PC-9 (cell line): ENCODE measurements at regions not wholly inside any gene's neighbourhood (a gene's known extent, or its start where the extent isn't known, plus 50 kb on each side); places are given as distances from the start of the nearest gene placed in this dataset.

Experiments
- BruUV-seq: library from RNA; stranded (reverse); fragments of 400-500 nt; replicated peaks from 2 replicates; lab custom pipeline; 2021; lab: Mats Ljungman, UMichigan
- CTCF ChIA-PET: fragments of 300-600 bp; sonication (Branson Sonifier 250); formaldehyde crosslinking; loops from one replicate; lab custom pipeline; 2022; ENCODE audit warnings: antibody characterized with exemption; lab: Charles Lee
- POLR2A ChIA-PET: fragments of 300-600 bp; sonication (Branson Sonifier 250); formaldehyde crosslinking; loops from one replicate; lab custom pipeline; 2022; ENCODE audit warnings: antibody characterized with exemption; ENCODE audit not compliant: unreplicated experiment; lab: Charles Lee
- DNase-seq, 2 experiments: peaks; one replicate each; pipeline versions ENCODE4 v3.0.0 to v3.0.0-alpha.2; 2015 to 2022; ENCODE audit warnings: mixed read lengths in 1 of 2
- H2AFZ ChIP-seq: fragments of 200-600 bp; sonication (generic); 2 replicates; pipeline ENCODE4 v1.8.1; 2017; ENCODE audit warnings: antibody characterized with exemption
- H3F3A ChIP-seq: fragments of 200-600 bp; sonication (generic); 2 replicates; pipeline ENCODE4 v1.8.1; 2017; ENCODE audit warnings: antibody characterized with exemption, mild to moderate bottlenecking, low read depth; ENCODE audit not compliant: insufficient read depth
- H3K27ac ChIP-seq: fragments of 200-600 bp; sonication (generic); 2 replicates; pipeline ENCODE4 v1.6.1; 2016; ENCODE audit warnings: mixed run types
- H3K27me3 ChIP-seq: fragments of 200-600 bp; sonication (generic); 2 replicates; pipeline ENCODE4 v1.6.1; 2016; ENCODE audit warnings: low read depth, mixed run types; ENCODE audit not compliant: insufficient read depth
- H3K36me3 ChIP-seq: fragments of 200-600 bp; sonication (generic); 2 replicates; pipeline ENCODE4 v1.6.1; 2016; ENCODE audit warnings: low read depth, mixed run types
- H3K4me1 ChIP-seq: fragments of 200-600 bp; sonication (generic); replicated peaks from 2 replicates; pipeline ENCODE4 v1.6.1; 2016; ENCODE audit warnings: mixed run types; ENCODE audit not compliant: insufficient read depth
- H3K4me2 ChIP-seq: fragments of 200-600 bp; sonication (generic); 2 replicates; pipeline ENCODE4 v1.6.1; 2017; ENCODE audit warnings: mixed run types
- H3K4me3 ChIP-seq: fragments of 200-600 bp; sonication (generic); 2 replicates; pipeline ENCODE4 v1.6.1; 2016; ENCODE audit warnings: mixed run types
- H3K79me2 ChIP-seq: fragments of 200-600 bp; sonication (generic); 2 replicates; pipeline ENCODE4 v1.6.1; 2017; ENCODE audit warnings: low read depth, mixed run types
- H3K9me2 ChIP-seq: fragments of 200-600 bp; sonication (generic); 2 replicates; pipeline ENCODE4 v1.8.1; 2017; ENCODE audit warnings: mild to moderate bottlenecking; ENCODE audit not compliant: insufficient read depth
- H3K9me3 ChIP-seq: fragments of 200-600 bp; sonication (generic); 2 replicates; pipeline ENCODE4 v1.8.1; 2016; ENCODE audit warnings: low read depth; ENCODE audit not compliant: insufficient read depth
- H4K20me1 ChIP-seq: fragments of 200-600 bp; sonication (generic); 2 replicates; pipeline ENCODE4 v1.8.1; 2017; ENCODE audit not compliant: insufficient read depth
- EZH2 ChIP-seq: fragments of 200-600 bp; sonication (generic); IDR thresholded peaks from 2 replicates; pipeline ENCODE4 v1.8.0; 2017; ENCODE audit warnings: antibody characterized with exemption, low read depth
- intact Hi-C: fragments of 100-400 bp; cut with micrococcal nuclease; formaldehyde crosslinking; loops from one replicate; pipeline ENCODE4 v1.10.0; 2022; ENCODE audit not compliant: unreplicated experiment
- TF ChIP-seq, protein P1 (sequence below): fragments of 200-600 bp; sonication (generic); conservative IDR thresholded peaks from 2 replicates; pipeline ENCODE4 v1.6.1; 2017; ENCODE audit warnings: mixed run types, antibody characterized with exemption, mild to moderate bottlenecking, moderate library complexity

DNA sequence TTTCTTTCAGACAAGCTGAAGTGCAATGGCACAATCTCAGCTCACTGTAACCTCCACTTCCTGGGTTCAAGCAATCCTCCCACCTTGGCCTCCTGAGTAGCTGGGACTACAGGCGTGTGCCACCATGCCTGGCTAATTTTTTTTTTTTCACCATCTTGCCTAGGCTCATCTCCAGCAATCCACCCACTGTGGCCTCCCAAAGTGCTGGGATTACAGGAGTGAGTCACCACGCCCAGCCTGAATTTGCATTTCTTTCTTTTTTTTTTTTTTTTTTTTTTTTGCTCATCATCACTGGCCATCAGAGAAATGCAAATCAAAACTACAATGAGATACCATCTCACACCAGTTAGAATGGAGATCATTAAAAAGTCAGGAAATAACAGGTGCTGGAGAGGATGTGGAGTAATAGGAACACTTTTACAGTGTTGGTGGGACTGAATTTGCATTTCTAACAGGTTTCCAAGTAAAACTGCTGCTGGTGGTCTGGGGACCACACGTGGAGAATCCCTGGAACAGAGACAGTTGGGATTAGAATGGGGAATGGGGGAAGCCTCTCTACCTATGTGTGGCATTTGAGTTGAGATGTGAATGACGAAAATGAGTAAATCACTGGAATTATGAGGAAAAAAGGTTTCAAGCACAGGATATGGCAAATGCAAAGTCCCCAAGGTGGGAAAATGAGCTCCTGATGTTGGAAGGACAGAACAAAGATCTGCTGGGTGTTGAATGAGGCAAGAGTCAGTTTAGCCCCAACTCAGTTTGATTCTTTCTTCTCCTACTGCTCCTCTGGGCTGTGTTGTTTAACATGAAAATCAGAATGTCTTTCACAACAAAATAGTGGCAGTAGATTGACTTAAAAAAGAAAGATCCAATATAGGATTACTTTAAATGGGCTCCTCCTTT lies 88.8 kb upstream of the MAP4K4 start:
- TF ChIP-seq EZH2 = no peak
- TF ChIP-seq, protein P1, sequence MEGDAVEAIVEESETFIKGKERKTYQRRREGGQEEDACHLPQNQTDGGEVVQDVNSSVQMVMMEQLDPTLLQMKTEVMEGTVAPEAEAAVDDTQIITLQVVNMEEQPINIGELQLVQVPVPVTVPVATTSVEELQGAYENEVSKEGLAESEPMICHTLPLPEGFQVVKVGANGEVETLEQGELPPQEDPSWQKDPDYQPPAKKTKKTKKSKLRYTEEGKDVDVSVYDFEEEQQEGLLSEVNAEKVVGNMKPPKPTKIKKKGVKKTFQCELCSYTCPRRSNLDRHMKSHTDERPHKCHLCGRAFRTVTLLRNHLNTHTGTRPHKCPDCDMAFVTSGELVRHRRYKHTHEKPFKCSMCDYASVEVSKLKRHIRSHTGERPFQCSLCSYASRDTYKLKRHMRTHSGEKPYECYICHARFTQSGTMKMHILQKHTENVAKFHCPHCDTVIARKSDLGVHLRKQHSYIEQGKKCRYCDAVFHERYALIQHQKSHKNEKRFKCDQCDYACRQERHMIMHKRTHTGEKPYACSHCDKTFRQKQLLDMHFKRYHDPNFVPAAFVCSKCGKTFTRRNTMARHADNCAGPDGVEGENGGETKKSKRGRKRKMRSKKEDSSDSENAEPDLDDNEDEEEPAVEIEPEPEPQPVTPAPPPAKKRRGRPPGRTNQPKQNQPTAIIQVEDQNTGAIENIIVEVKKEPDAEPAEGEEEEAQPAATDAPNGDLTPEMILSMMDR = no peak
- no peaks in the 10 kb centered on the region for H3K36me3 ChIP-seq
- POLR2A ChIA-PET = no interaction called here
- no peak overlapping the region for H3K4me3 ChIP-seq
- no peaks in the 10 kb centered on the region for H3K9me2 ChIP-seq
- no peak for DNase-seq
- no peak overlapping the region for H3K4me2 ChIP-seq
- H3K9me3 ChIP-seq = no peaks in the 10 kb centered on the region
- H3K27me3 ChIP-seq = no peaks in the 10 kb centered on the region
- intact Hi-C loops = no loop called here
- peaks cover 18% of the 10 kb centered on the region; the same call in 1 of the 2 replicates for H3F3A ChIP-seq
- H3K79me2 ChIP-seq = no peaks in the 10 kb centered on the region
- H4K20me1 ChIP-seq = no peaks in the 10 kb centered on the region
- no TSS peak for BruUV-seq
- H3K4me1 ChIP-seq = peaks cover 29% of the 10 kb centered on the region
- no peak overlapping the region for H3K27ac ChIP-seq
- CTCF ChIA-PET = no interaction called here
- H2AFZ ChIP-seq = no peak overlapping the region

DNA sequence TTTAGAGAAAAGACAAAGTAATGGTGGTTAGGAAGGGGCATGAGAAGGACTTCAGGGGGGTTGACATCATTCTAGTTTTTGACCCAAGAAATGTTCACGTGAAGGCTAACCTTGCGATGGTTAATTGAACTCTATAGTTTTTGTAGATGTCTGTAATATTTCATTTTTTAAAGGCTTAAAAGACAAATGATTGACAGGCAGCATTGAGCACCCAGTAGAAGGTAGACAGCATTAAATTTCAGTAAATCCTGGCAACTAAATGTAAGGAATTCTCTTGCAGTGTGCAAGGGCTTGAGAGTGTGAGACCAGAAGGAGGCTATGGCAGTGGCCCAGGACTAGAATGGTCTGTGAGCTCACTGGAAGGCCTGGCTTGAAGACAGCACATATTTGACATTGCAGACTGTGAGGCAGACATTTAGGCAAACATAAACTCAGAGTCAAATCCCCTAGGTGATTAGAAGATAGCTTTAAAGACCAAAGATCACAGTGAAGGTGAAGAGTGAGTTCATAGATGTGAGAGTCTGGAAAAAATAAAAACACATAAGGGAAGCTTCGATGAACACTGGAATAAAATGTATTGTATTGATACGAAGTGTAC lies 100.1 kb upstream of the MAP4K4 start:
- H3K4me3 ChIP-seq = no peak overlapping the region
- H3K9me3 ChIP-seq = no peaks in the 10 kb centered on the region
- BruUV-seq = no TSS peak
- H3K27me3 ChIP-seq = no peaks in the 10 kb centered on the region
- no peaks in the 10 kb centered on the region for H3K9me2 ChIP-seq
- H3K79me2 ChIP-seq = no peaks in the 10 kb centered on the region
- no peak overlapping the region for H3K27ac ChIP-seq
- intact Hi-C loops = no loop called here
- no peaks in the 10 kb centered on the region for H3F3A ChIP-seq
- CTCF ChIA-PET = no interaction called here
- no peak for DNase-seq
- no peak overlapping the region for H2AFZ ChIP-seq
- POLR2A ChIA-PET = interaction anchor here (0.5 kb wide), 1 partner anchor 25 kb away, joined by 24 read pairs; no protein-coding TSS in a partner anchor
- no peaks in the 10 kb centered on the region for H3K4me1 ChIP-seq
- H4K20me1 ChIP-seq = no peaks in the 10 kb centered on the region
- TF ChIP-seq, protein P1 = no peak
- no peak for TF ChIP-seq EZH2
- H3K4me2 ChIP-seq = no peak overlapping the region
- H3K36me3 ChIP-seq = no peaks in the 10 kb centered on the region

DNA sequence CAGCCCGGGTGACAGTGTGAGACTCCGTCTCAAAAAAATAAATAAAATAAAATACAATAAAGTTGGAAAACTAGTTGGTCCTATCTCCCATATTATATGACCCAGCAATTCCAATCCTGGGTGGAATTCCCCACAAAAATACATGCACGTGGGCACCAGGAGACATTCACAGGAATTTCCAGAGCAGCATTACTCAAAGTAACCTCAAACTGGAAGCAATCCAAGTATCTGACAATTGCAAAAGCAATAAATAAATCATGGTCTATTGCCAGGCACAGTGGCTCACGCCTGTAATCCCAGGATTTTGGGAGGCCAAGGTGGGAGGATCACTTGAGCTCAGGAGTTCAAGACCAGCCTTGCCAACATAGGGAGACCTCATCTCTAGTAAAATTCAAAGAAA lies 101.2 kb upstream of the MAP4K4 start:
- Histone ChIP-seq H3K4me3 (no peak overlapping the region), H2AFZ (no peak overlapping the region), H3K4me1 (no peaks in the 10 kb centered on the region), H3K4me2 (no peak overlapping the region), H3K27me3 (no peaks in the 10 kb centered on the region), H3K79me2 (no peaks in the 10 kb centered on the region), H3K9me3 (no peaks in the 10 kb centered on the region; the same call in 1 of the 2 replicates), H4K20me1 (no peaks in the 10 kb centered on the region), H3F3A (no peaks in the 10 kb centered on the region), H3K36me3 (no peaks in the 10 kb centered on the region), H3K27ac (no peak overlapping the region), H3K9me2 (no peaks in the 10 kb centered on the region)
- POLR2A ChIA-PET = interaction anchor here (0.6 kb wide), 2 partner anchors 28 to 34 kb away, joined by 4 to 5 read pairs; no protein-coding TSS in a partner anchor
- CTCF ChIA-PET = no interaction called here
- BruUV-seq = no TSS peak
- TF ChIP-seq, protein P1 = no peak
- intact Hi-C loops = no loop called here
- no peak for DNase-seq
